ENCODE measurements at regions not wholly inside any gene's neighbourhood (a gene's known extent, or its start where the extent isn't known, plus 50 kb on each side); places are given as distances from the start of the nearest gene placed in this dataset.
"Not testable (repeated sequence)": the region's sequence is repeated elsewhere in the genome, so short reads cannot be mapped to it uniquely, and the experiment has no call there.

DNA sequence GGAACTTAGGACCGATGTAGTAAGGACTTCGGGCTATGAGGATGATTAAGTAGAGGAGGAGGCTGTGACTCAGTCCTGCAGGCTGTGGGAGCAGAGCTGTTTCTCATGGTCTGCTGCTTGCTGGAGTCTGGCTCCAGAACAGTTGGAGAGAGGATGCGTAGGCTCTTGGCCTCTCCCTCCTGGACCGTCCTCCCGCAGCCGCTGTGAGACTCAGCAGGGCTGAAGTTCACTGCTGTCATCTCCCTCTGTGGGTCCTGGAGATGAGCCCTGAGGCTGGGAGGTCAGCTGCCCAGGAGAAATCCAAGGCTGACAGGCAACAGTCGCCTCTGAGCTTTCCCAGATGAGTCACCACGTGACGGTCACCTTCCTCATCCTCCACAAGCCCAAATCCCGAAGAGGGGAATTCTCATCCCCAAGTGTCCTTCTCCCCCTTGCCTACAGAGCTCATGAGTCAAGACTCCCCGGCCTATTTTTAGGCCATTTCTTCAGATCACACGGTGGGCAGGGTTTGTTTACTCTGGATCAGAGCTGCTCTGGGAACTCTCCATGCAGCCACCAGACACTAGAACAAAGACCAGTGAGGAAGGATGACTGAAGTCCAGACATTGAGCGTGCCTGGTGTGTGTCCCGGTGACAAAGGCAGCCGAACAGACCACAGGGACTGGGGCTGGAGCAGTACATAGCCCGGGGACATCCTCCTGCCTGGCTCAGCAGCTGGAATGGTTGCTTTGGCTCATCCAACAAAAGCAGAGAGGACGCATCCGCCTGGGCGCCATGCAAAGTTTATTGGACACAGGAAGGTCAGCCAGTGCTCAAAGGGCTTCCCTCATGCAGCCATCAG, 137.3 kb upstream of the ZNF469 start:
- not testable (repeated sequence) for DNase-seq (ENCODE audit: low spot score)

DNA sequence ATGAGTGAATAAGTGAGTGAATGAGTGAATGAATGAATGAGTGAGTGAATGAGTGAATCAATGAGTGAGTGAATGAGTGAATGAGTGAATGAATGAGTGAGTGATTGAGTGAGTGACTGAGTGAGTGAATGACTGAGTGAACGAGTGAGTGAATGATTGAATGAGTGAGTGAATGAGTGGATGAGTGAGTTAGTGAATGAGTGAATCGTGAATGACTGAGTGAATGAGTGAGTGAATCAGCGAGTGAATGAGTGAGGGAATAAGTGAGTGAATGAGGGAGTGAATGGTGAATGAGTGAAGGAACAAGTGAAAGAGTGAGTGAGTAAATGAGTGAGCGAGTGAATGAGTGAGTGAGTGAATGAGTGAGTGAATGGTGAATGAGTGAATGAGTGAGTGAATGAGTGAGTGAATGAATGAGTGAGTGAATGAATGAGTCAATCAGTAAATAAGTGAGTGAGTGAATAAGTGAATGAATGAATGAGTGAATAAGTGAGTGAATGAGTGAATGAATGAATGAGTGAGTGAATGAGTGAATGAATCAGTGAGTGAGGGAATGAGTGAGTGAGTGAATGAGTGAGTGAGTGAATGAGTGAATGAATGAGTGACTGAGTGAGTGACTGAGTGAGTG, 135.7 kb upstream of the ZNF469 start:
- DNase-seq (ENCODE audit: low spot score), result not testable (repeated sequence)

DNA sequence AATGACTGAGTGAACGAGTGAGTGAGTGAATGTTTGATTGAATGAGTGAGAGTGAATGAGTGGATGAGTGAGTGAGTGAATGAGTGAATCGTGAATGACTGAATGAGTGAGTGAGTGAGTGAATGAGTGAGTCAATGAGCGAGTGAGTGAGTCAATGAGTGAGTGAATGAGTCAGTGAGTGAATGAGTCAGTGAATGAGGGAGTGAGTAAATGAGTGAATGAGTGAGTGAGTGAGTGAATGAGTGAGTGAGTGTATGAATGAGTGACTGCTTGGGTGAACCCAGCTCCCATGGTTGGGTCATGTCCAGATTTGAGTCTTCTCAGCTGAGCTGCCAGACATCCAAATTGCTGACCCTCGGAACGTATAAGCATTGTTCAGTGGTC, 135.2 kb upstream of the ZNF469 start:
- not testable (repeated sequence) for DNase-seq (ENCODE audit: low spot score)

DNA sequence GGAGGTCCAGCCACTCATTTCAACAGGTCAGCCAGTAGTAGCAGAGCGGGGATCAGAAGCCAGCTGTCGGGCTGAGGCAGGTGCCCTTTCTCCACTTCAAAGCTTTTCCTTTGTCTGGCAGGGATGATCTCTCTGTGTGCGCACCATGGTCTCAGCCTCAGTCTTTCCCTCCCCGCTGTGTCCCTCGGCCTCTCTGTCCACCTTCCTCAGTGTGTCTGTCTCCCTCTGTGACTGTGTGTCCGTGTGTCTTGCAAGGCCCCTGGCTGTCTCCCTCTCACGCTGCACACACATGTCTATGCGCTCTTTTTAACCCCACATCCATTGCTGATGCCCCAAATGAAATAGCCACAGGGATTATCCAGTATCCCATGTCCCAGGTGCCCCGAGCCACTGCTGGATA, 134.0 kb upstream of the ZNF469 start:
- not testable (repeated sequence) for DNase-seq (ENCODE audit: low spot score)

DNA sequence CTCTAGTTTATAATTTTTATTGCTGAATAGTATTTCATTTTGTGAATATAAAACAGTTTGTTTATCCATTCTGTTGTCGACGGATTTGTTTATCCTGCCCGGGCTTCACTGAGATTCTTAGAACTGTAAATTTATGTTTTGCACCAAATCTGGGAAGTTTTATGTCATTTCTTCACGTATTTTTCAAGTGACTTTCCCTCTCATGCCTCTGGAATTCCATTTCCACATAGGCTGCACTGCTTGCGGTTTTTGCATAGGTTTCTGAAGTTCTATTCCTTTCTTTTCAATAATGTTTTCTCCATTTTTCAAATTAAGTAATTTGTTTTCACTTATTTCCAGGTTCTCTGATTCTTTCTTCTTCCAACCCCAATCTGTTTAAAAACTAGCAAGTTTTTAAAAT, 132.4 kb upstream of the ZNF469 start:
- DNase-seq (ENCODE audit: low spot score), result not testable (repeated sequence)

DNA sequence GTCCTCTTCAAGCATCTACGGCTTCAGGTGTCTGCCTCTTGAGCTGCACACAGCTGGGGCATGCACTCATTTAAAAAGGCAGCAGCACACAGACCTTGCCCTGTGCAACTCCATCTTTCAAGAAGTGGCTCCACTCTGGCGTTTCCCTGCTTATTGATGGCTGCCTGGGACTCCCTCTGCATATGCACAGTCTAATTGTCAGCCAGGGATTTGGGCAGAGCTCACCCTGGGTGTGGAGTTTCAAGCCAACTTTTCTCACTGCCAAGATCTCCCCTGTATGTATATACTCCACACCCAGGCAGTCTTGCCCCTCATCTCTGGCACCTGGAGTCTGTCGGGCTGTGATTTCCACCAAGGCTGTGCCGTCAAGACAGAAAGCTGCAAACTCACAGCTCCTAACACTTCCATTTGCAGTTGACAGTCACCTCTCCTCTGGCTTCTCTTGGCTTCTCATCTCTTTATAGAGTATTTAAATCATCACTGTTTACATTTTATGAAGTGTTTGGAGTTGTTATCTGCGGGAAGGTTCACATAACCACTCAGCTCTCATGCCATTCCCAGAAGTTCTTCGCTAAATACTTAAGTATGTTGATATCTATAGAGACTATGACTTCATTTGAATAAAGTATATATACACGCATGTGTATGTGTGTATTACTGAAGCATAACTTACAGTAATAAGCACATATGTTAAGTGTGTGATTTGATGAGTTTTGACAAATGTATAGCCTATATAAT, 130.5 kb upstream of the ZNF469 start:
- DNase-seq (ENCODE audit: low spot score), result not testable (repeated sequence)

DNA sequence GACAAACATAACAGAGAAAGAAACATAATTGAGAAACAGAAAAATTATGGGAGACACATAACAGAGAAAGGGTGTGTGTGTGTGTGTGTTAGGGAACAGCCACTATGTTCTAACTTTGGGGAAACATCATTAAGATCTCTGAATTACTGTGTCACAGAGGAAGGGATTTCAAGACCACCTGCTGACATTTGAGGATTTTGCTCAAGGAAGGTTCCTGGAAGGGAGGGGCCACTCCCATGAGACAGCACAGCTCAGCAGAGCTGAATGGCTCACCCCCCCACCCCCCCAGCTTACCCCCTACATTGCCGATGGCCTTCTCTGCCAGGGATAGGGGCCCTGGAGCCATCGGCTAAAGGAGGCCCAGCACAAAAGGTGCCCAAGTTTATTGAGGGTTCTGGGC, 124.6 kb upstream of the ZNF469 start:
- DNase-seq (ENCODE audit: low spot score), result not testable (repeated sequence)

DNA sequence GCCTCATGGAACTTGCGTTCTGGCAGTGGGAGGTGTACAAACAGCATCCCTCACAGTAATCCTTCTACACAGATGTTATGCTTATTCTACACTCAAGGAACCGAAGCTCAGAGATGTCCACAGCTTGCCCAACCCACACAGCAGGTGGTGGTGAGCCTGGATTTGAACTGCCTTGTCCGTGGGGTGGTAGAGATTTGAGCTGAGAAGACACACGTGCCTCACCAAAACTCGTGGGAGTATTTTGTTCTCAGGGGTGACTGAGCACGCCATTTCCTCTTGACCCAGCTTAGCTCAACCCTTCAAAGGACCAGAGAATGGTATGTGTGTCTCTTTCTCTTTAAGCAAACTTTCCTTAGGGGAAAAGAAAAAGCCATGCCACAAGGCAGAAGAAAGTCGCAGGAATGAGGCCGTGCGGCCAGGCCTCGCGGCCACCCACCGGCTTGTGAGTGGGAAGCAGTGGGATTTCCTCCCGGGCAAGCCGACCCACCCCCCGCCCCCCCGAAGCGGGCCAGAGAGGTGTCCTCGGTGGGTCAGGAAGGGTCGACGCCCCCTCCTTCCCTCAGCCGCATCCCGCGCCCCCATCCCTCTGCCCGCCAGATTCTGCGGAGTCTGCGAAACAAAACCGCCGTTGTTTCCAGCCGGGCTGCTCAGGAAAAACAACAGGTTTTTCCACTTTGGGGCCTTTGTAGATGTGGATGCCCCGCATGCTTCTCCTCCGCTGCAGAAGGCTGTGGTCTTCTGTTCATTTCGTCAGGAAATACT, 123.8 kb upstream of the ZNF469 start:
- DNase-seq (ENCODE audit: low spot score), result not testable (repeated sequence)

DNA sequence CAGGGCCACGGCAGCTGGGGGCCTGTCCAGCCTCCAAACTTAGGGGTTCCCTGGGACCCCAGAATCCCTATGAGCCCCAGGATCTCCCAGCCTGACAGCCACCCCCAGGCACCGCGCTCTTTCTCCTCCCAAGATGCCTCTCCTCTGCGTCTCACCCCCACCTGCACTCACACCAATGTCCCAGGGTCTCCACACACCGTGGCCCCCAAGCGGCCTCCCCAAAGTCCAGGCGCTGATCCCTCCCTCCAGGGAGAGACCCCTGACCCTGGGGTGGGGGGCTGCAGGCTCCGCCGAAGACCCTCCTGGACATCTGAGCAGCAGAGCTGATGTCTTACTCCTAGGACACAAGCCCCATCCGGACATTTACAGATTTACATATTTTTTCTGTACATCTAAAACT, 123.2 kb upstream of the ZNF469 start:
- not testable (repeated sequence) for DNase-seq (ENCODE audit: low spot score)

DNA sequence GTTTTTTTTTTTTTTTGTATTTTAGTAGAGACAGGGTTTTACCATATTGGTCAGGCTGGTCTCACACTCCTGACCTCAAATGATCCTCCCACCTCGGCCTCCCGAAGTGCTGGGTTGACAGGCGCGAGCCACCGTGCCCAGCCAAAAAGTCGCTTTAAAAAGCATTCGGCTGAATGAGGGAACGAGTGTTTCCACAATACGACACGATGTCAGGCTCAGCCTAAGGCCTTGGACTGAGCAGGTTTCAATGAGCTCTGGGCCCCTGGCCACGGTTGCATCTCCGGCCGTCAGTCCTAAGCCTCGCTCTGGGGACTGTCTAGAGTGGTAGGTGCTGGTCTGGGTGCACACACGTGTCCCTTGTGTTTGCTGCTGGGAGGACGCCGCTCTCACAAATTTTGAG, 122.6 kb upstream of the ZNF469 start:
- DNase-seq (ENCODE audit: low spot score), result not testable (repeated sequence)

DNA sequence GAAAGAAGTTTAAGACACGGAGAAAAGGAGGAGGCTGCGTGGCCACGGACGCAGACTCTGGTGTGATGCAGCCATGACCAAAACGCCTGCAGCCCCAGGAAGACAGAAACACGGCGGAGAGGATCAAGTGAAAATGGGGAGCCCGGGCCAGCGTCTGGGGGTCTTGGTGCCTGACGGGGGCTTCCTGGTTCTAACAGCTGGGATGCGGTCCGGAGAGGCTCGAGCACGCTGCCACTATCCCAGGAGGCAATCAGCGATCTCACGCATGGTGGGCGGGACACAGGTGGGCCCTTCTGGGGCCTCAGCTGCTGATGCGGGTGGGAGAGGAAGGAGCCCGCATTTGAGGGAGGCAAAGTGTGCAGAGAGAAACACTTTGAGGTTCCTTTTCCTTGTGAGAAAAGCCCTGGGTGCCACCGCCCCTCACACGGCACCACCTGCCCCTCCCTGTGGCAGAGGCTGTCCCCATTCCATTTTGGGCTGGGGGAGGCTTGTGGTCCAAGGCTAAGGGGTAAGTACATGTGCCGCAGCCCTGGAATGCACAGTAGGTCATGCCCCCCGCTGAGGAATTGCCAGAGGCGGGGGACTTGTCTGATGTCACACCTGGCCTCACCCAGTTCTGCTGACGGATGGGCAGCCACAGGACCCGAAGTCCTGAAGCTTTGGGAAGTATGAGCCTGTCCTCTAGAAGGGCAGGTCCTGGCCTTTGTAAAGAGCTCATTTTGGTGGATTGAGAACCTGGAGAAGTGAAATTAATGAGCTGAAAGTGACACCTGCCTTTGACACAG, 121.7 kb upstream of the ZNF469 start:
- DNase-seq (ENCODE audit: low spot score), result not testable (repeated sequence)

DNA sequence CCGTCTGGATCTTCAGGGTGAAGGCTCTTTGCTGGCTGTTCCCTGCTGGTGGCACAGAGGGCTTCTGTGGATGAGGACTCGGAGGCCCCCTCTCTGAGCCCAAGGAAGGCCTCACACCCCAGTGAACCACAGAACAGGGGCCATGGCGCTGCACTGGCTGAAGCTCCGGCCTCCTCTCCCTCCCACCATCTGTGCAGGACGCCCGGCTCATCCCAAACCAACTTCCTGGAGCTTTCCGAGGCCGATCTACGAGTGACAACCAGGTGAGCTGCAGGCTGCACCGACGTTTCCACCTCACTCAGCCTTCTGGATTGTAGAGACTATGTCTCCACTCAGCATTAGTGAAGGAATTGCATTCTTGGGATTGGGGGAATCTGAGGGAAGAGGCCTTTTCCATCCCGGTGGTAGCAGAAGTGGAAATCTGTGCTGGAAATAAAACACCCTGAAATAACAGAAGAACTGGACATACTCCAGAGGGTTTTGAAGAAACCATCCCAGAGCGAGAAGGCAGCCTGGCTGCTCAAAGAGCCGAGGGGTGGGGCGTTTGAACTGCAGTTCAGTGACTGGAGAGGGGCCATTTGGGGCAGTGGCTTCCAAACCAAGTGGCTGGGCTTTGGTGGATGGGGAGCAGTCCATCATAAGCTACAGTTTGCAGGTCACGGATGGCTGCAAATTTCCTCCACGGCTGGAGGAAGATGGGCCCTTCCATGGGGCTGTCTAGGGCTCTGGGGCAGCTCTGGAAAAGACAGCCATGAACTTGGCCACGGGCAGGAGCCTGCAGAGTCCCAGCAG, 120.7 kb upstream of the ZNF469 start:
- not testable (repeated sequence) for DNase-seq (ENCODE audit: low spot score)

DNA sequence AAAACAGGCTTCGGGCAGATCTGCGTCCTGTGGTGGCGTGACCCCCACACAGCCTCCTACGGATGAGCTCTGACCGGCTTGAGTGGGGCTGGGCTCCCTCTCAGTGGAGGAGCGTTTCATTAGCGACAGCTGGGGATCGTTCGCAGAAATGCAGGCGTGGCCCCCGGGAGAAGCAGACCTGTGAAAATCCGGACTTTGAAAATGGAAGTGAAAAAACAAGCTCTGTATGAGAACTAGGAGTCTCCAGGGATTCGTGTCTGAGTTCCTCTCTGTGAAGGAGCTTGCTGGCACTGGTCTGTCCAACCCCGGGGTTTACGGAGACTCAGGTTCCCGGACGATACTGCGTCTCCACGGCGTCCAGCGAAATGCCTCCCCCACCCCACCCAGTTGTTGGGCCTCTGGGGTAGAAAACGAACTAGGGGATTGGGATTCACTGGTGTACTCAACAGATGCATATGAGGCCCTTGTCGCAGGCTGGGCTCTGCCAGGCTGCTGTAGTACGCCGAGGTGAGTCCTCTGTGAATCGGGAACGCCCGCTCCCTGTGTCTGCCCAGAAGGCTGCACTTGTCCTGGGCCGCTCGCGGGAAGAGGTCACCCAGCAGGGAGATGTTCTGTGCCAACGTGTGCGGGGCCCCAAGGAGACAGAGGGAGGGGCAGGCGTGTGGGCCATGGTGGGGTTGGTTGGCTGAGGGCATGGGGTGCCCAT, 119.7 kb upstream of the ZNF469 start:
- not testable (repeated sequence) for DNase-seq (ENCODE audit: low spot score)

DNA sequence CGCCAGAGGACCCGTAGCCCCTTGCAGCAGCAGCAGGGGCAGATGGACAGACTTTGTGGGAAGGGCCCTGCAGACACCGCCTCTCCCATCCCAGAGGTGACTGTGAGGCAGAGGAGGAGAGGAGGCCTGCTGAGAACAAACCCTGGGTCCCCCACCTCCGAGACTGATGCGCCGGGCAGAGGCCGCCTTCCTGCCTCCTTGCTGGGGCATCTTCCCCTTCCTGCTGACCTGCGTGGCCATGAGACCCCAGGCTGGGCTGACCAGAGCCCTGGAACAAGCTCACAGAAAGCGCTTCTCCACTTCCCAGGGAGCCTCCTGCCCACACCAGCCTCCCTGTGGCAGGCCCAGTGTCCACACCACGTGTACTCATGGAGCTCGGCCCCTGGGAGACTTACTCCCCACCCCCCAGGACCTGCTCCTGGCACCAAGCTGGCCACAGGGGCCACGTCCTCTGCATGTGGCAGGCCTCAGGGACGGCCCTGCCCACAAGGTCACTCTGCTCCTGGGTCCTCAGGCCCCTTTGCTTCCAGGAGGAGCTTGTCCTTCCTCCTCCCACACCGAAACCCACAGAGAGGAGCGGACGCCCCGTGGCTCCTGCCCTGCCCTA, 119.0 kb upstream of the ZNF469 start:
- DNase-seq (ENCODE audit: low spot score), result not testable (repeated sequence)

DNA sequence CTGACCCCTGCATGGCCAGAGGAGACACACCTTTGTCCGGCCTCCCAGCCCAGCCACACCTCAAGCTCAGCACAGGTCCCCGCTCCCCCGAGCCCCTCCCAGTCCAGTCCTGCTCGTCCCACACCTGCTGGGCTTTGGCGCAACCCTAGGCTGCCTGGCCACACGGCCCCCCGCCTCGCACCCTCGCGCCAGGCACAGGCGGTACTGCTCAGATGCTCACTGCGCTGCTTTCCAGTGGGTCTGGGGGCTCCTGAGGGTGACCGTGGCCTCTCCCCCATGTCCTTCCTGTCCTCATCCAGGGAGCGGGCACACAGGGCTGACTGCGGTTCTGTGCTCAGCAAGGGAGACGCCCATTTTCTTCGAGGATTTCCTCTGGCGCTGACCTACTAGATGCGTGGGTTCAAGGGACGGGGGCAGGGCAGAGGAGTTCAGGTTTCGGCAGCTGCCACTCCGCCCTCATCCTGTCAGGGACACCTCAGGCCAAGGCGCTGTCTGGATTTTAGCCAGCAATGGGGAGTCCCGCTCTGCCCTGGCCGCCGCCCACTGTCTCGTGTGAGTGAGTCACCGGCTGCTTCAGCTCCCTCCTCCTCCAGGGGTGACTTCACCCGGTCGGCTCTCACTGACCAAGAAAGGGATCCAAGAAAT, 118.0 kb upstream of the ZNF469 start:
- DNase-seq (ENCODE audit: low spot score), result peak; percentile 16

DNA sequence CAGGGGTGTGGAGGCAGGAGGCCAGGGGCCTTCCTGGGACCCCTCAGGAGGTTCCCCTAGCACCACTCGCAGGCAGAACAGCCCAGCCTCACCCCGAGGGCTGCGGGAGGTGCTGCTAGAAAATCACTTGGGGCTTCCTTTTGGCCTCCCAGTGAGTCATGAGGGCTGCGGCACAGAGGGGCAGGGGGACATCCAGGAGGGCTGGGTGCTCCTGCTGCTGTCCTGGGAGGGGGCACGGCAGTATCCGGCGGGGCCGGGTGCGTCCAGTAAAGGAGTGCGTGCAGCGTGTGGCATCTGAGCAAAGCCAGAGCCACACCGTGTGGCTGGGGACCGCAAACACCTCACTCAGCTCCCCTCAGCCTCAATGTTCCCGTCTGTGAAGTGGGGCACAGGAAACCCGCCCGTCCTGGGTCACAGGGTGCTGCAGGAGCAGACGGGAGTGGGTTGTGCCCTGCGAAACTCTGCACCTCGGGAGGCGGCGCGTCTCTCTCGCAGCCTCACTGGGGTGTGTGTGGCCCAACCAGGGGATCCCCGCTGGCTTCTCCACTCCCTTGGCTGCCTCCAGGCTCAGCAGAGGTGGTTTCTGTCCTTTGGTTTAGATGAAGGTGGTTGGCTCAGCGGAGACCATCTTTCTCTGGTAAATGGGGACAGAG, 117.3 kb upstream of the ZNF469 start:
- not testable (repeated sequence) for DNase-seq (ENCODE audit: low spot score)

DNA sequence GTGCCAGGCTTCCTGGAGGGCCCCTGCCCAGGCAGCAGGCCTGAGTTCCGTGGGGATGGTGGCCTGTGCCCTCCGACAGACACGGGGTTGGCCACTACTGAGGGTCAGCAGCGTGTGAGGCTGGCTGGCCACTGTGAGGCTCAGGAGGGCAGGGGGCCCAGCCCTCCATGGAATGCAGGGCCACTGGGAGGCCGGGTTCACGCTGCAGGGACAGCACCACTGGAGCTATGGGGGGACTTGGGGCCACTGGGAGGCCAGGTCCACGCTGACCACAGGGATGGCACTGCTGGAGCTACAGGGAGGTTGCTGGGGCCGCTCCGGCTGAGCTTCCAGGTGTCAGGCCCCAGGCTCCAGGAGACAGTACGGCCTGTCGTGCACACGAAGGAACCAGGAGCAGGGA, 116.7 kb upstream of the ZNF469 start:
- not testable (repeated sequence) for DNase-seq (ENCODE audit: low spot score)

DNA sequence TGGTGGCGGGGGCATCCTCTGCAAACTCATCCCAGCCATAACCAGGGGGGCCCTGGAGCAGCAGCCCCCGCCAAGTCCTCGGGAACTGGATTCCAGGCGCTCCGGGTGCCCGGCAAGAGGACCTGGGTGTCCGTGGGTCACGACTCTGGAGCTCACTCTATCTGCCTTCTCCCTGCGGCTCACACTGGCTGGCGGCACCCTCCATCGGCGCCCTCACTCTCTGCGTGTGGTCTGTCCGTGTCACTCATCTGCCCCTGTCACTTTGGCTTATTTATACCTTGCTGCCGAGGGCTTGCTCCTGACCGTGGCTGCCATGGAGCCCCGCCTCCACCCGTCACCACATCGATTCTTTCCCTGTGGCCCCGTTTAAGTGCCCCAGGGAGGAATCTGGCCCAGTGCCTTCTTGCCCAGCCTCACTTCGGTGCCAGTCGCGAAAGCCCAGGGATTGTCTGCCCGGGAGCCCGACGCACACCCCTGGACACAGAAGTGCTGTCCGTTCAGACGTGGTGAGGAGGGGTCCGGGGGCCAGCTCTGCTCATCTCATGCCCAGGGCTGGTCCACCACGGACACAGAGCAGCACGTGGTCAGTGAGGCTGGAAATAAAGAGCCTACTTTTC, 115.7 kb upstream of the ZNF469 start:
- not testable (repeated sequence) for DNase-seq (ENCODE audit: low spot score)

Data from COLO829 (cell line).